ENCODE measurements at regions not wholly inside any gene's neighbourhood (a gene's known extent, or its start where the extent isn't known, plus 50 kb on each side); places are given as distances from the start of the nearest gene placed in this dataset.

DNA sequence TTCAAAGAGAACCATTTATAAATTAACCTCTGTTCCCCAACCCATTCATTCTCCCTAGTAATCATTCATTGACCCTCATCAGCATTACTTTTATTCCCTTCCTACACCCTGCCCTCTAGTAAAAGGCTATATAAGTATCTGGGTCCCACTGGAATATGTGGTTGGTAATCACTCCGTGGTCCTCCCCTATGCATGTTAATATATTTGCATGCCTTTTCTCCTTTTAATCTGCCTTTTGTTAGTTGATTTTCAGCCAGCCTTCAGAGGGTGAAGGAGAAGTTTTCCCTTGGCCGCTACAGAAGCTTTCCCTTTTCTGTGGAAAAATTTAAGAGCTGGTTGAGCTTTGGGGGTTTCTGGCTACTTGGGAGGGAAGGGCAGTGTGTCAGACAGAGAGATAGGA is 585.6 kb downstream of the UTRN start:
- H3K4me1 ChIP-seq (ENCODE audit: insufficient read depth, low read length) = no peaks in the 10 kb centered on the region
- H3K27me3 ChIP-seq (ENCODE audit: control insufficient read depth in 1 of 2, insufficient read depth in 2 of 2, low read length in 2 of 2) = no peaks in the 10 kb centered on the region
- H3K27me3 Mint-ChIP-seq = peaks cover 7% of the 10 kb centered on the region
- no peak for DNase-seq
- H3K27ac ChIP-seq (ENCODE audit: low read depth in 1 of 2, low read length in 2 of 2) = no peak overlapping the region
- no peak for ATAC-seq (ENCODE audit: poor library complexity)
- ChIA-PET CTCF (no interaction called here), POLR2A (no interaction called here)
- no peaks in the 10 kb centered on the region for H3K36me3 Mint-ChIP-seq (ENCODE audit: low read depth)
- TF ChIP-seq, protein P1, sequence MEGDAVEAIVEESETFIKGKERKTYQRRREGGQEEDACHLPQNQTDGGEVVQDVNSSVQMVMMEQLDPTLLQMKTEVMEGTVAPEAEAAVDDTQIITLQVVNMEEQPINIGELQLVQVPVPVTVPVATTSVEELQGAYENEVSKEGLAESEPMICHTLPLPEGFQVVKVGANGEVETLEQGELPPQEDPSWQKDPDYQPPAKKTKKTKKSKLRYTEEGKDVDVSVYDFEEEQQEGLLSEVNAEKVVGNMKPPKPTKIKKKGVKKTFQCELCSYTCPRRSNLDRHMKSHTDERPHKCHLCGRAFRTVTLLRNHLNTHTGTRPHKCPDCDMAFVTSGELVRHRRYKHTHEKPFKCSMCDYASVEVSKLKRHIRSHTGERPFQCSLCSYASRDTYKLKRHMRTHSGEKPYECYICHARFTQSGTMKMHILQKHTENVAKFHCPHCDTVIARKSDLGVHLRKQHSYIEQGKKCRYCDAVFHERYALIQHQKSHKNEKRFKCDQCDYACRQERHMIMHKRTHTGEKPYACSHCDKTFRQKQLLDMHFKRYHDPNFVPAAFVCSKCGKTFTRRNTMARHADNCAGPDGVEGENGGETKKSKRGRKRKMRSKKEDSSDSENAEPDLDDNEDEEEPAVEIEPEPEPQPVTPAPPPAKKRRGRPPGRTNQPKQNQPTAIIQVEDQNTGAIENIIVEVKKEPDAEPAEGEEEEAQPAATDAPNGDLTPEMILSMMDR (IDR thresholded peaks at IDR 0.05) = no peak
- no peaks in the 10 kb centered on the region for H3K4me1 Mint-ChIP-seq (ENCODE audit: low read depth)
- H3K4me3 Mint-ChIP-seq = no peak overlapping the region
- H3K27ac Mint-ChIP-seq = no peak overlapping the region
- no peaks in the 10 kb centered on the region for H3K9me3 Mint-ChIP-seq
- no peaks in the 10 kb centered on the region for H3K36me3 ChIP-seq (ENCODE audit: insufficient read depth, low read length)
- intact Hi-C loops (cut with DNase I, micrococcal nuclease) = no loop called here
- no peak overlapping the region for H3K4me3 ChIP-seq (ENCODE audit: low read length)
- H3K9me3 ChIP-seq (ENCODE audit: control insufficient read depth in 1 of 2, insufficient read depth in 1 of 2, low read length in 2 of 2) = no peaks in the 10 kb centered on the region

DNA sequence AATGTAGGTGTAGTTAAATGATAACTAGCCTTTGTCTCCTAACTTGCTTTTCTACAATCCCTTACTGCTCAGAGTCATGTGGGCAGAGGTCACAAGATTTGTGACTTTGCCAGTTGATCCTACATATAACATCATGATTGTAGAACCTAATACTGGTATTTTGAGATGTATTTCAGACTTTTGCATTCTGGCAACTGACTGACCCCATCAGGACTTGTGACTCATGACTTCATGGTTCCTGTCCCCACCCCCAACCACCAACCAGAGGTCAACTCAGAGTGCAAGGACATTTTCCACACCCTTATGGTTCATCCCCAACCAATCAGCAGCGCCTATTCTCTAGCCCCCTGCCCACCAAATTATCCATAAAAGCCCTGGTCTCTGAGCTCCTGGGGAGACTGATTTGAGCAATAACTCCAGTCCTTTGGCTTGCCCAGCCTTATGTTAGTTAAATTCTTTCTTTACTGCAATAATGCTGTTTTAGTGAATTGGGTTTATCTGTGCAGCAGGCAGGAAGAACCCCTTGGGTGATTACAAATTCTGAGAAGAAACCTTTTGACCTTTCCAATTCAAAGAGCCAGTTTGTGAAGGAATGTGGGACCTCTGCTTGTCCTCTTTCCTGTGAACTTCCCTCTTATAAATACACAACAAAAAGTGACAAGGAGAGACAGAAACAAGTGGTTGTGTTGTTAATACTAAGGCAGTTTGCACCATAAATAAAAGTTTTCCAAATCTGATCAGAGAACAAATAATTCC is 588.7 kb downstream of the UTRN start:
- ChIA-PET POLR2A (no interaction called here), CTCF (no interaction called here)

DNA sequence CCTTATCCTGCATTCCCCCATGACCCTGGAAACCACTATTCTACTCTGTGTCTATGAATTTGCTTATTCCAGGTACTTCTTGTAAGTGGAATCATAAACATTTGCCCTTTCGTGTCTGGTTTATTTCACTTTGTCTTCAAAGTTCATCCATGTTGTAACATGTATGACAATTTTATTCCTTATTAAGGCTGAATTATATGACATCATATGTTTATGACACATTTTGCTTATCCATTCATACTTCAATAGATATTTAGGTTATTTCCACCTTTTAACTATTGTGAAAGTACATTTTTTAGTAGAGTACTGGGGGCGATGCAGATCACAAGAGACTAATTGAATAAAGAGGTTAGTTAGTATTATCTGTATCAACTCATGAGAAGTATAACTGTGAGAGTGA is 591.6 kb downstream of the UTRN start:
- no peak overlapping the region for H3K27ac Mint-ChIP-seq
- ChIA-PET CTCF (no interaction called here), POLR2A (no interaction called here)
- H3K36me3 ChIP-seq (ENCODE audit: insufficient read depth, low read length) = no peaks in the 10 kb centered on the region
- H3K4me1 Mint-ChIP-seq (ENCODE audit: low read depth) = peaks cover 13% of the 10 kb centered on the region
- intact Hi-C loops (cut with DNase I, micrococcal nuclease) = no loop called here
- no peak overlapping the region for H3K4me3 ChIP-seq (ENCODE audit: low read length)
- H3K4me1 ChIP-seq (ENCODE audit: insufficient read depth, low read length) = no peaks in the 10 kb centered on the region
- TF ChIP-seq, protein P1 (IDR thresholded peaks at IDR 0.05) = no peak
- H3K9me3 Mint-ChIP-seq = no peaks in the 10 kb centered on the region
- H3K4me3 Mint-ChIP-seq = no peak overlapping the region
- no peaks in the 10 kb centered on the region for H3K9me3 ChIP-seq (ENCODE audit: control insufficient read depth in 1 of 2, insufficient read depth in 1 of 2, low read length in 2 of 2)
- ATAC-seq (ENCODE audit: poor library complexity) = no peak
- H3K36me3 Mint-ChIP-seq (ENCODE audit: low read depth) = no peaks in the 10 kb centered on the region
- DNase-seq = no peak
- H3K27me3 ChIP-seq (ENCODE audit: control insufficient read depth in 1 of 2, insufficient read depth in 2 of 2, low read length in 2 of 2) = peaks cover 7 to 12% of the 10 kb centered on the region in 2 experiments
- H3K27ac ChIP-seq (ENCODE audit: low read depth in 1 of 2, low read length in 2 of 2) = no peak overlapping the region
- H3K27me3 Mint-ChIP-seq = peaks cover 46% of the 10 kb centered on the region

More for the DNA sequence above, 588.7 kb downstream of the UTRN start:
- Histone ChIP-seq H3K9me3 (ENCODE audit: control insufficient read depth in 1 of 2, insufficient read depth in 1 of 2, low read length in 2 of 2) (no peaks in the 10 kb centered on the region), H3K27ac (ENCODE audit: low read depth in 1 of 2, low read length in 2 of 2) (no peak overlapping the region), H3K4me1 (ENCODE audit: insufficient read depth, low read length) (no peaks in the 10 kb centered on the region), H3K36me3 (ENCODE audit: insufficient read depth, low read length) (no peaks in the 10 kb centered on the region), H3K27me3 (ENCODE audit: control insufficient read depth in 1 of 2, insufficient read depth in 2 of 2, low read length in 2 of 2) (peaks cover 0 to 8% of the 10 kb centered on the region in 2 experiments), H3K4me3 (ENCODE audit: low read length) (no peak overlapping the region)
- Mint-ChIP-seq H3K4me1 (ENCODE audit: low read depth) (peaks cover 6% of the 10 kb centered on the region), H3K27me3 (peaks cover 27% of the 10 kb centered on the region), H3K36me3 (ENCODE audit: low read depth) (no peaks in the 10 kb centered on the region), H3K9me3 (no peaks in the 10 kb centered on the region), H3K4me3 (no peak overlapping the region), H3K27ac (no peak overlapping the region)
- TF ChIP-seq, protein P1 (IDR thresholded peaks at IDR 0.05) = no peak
- ATAC-seq (ENCODE audit: poor library complexity) (no peak), DNase-seq (no peak)
- intact Hi-C loops (cut with DNase I, micrococcal nuclease) = no loop called here

Measured in CD4-positive, alpha-beta T cell (primary cell).